K562 (cell line): ENCODE measurements at regions not wholly inside any gene's neighbourhood (a gene's known extent, or its start where the extent isn't known, plus 50 kb on each side); places are given as distances from the start of the nearest gene placed in this dataset.

Experiments used
- ATAC-seq: fragments of 200-7000 bp; cut with Tn5 transposase; 3 replicates; pipeline ENCODE4 v1.9.1; 2020; ENCODE audit warnings: moderate library complexity
- BruUV-seq: library from RNA; stranded (reverse); fragments of 400-500 nt; replicated peaks from 2 replicates; lab custom pipeline; 2021; lab: Mats Ljungman, UMichigan
- CTCF ChIA-PET: fragments of 300-600 bp; formaldehyde crosslinking; extraction: SDS; loops from one replicate; lab custom pipeline; 2021; ENCODE audit warnings: low intra/inter-chr PET ratio; lab: Yijun Ruan, JAX
- POLR2A ChIA-PET: fragments of 300-600, 350-650 bp; sonication (Branson Sonifier 250); formaldehyde crosslinking; extraction: SDS; loops from one replicate; lab custom pipeline; 2021; ENCODE audit warnings: antibody characterized with exemption, inconsistent platforms; lab: Yijun Ruan, JAX
- DNase-seq, 4 experiments: peaks; one replicate each; pipeline versions ENCODE4 v3.0.0 to v3.0.0-alpha.2; 2011 to 2018; ENCODE audit warnings: low spot score in 3 of 4, mixed read lengths in 3 of 4; ENCODE audit errors: extremely low read depth in 1 of 4
- FAIRE-seq: peaks from 2 replicates; lab custom pipeline; 2011; peaks lifted over from hg19 to GRCh38; lab: Jason Lieb, UNC
- H2AFZ ChIP-seq: 2 replicates; pipeline ENCODE4 v1.6.0; 2011; ENCODE audit warnings: low read depth, low read length, control low read depth, inconsistent platforms
- H3K27ac ChIP-seq: fragments of 200-600 bp; 3 replicates; pipeline ENCODE4 v1.8.0; 2011; ENCODE audit warnings: low read depth, mild to moderate bottlenecking, control low read depth, inconsistent platforms, low read length, moderate library complexity, mixed read lengths; ENCODE audit errors: extremely low read depth
- H3K27me3 ChIP-seq, 2 experiments: fragments of 300-600 bp in 1 of 2; 2 replicates in 1 of 2; 3 replicates in 1 of 2; pipeline versions ENCODE4 v1.6.0 to v1.8.0; 2011; ENCODE audit warnings: inconsistent platforms in 2 of 2, low read length in 2 of 2, mild to moderate bottlenecking in 1 of 2, mixed read lengths in 1 of 2, moderate library complexity in 1 of 2; ENCODE audit not compliant: control insufficient read depth in 2 of 2, insufficient read depth in 2 of 2
- H3K36me3 ChIP-seq: fragments of 300-600 bp; 3 replicates; pipeline ENCODE4 v1.8.0; 2011; ENCODE audit warnings: mild to moderate bottlenecking, low read length, inconsistent platforms; ENCODE audit not compliant: control insufficient read depth, insufficient read depth
- H3K4me1 ChIP-seq, 2 experiments: fragments of 200-600 bp in 1 of 2; replicated peaks in 1 of 2; 2 replicates in 1 of 2; 3 replicates in 1 of 2; pipeline versions ENCODE4 v1.5.1 to v1.8.0; 2011; ENCODE audit warnings: inconsistent platforms in 2 of 2, low read length in 2 of 2, mild to moderate bottlenecking in 1 of 2, mixed read lengths in 1 of 2, moderate library complexity in 1 of 2; ENCODE audit not compliant: control insufficient read depth in 2 of 2, insufficient read depth in 2 of 2
- H3K4me2 ChIP-seq: 2 replicates; pipeline ENCODE4 v1.6.1; 2011; ENCODE audit warnings: low read length, control low read depth, inconsistent platforms, mixed read lengths; ENCODE audit not compliant: insufficient read depth
- H3K4me3 ChIP-seq: fragments of 200-600 bp; sonication (generic), shearing (Covaris generic); 2 replicates; pipeline ENCODE4 v1.5.1; 2016; ENCODE audit warnings: control low read depth, inconsistent platforms
- H3K79me2 ChIP-seq: fragments of 200-600 bp; 3 replicates; pipeline ENCODE4 v1.8.0; 2011; ENCODE audit warnings: low read length, inconsistent platforms; ENCODE audit not compliant: control insufficient read depth, insufficient read depth
- H3K9ac ChIP-seq, 2 experiments: 2 replicates each; pipeline versions ENCODE4 v1.6.0 to v1.6.1; 2011; ENCODE audit warnings: low read depth in 2 of 2, low read length in 2 of 2, control low read depth in 1 of 2, inconsistent platforms in 1 of 2, mild to moderate bottlenecking in 1 of 2, mixed read lengths in 1 of 2; ENCODE audit not compliant: insufficient read depth in 1 of 2
- H3K9me1 ChIP-seq: one replicate; pipeline ENCODE4 v1.6.0; 2011; ENCODE audit warnings: inconsistent platforms, mild to moderate bottlenecking, low read length, moderate library complexity; ENCODE audit not compliant: control insufficient read depth, insufficient read depth
- H3K9me3 ChIP-seq: replicated peaks from 2 replicates; pipeline ENCODE4 v1.5.1; 2011; ENCODE audit warnings: low read depth, low read length, inconsistent platforms; ENCODE audit not compliant: control insufficient read depth, insufficient read depth
- H4K20me1 ChIP-seq: replicated peaks from 2 replicates; pipeline ENCODE4 v1.6.1; 2011; ENCODE audit warnings: low read length, inconsistent platforms, mixed read lengths; ENCODE audit not compliant: control insufficient read depth, insufficient read depth
- E2F8 ChIP-seq: fragments of 450-650 bp; IDR thresholded peaks from 2 replicates; pipeline ENCODE4 v1.7.1; 2018; ENCODE audit warnings: mild to moderate bottlenecking, low read depth; ENCODE audit not compliant: partially characterized antibody
- ELF4 ChIP-seq: fragments of 450-650 bp; formaldehyde crosslinking; IDR thresholded peaks from 2 replicates; pipeline ENCODE4 v1.4.0; 2022; ENCODE audit warnings: missing genetic modification characterization
- HCFC1 ChIP-seq: IDR thresholded peaks from 2 replicates; pipeline ENCODE4 v1.6.1; 2012; ENCODE audit warnings: low read depth, low read length, improper control_type of control experiment
- NFRKB ChIP-seq: fragments of 450-650 bp; IDR thresholded peaks from 2 replicates; pipeline ENCODE4 v1.6.1; 2016; ENCODE audit warnings: low read depth
- PCBP2 ChIP-seq: fragments of 200-400 bp; formaldehyde crosslinking; IDR thresholded peaks from 2 replicates; pipeline ENCODE4 v1.6.1; 2018; ENCODE audit warnings: low read length, low read depth, mild to moderate bottlenecking, moderate library complexity; ENCODE audit not compliant: poor library complexity, severe bottlenecking
- PTBP1 ChIP-seq: fragments of 200-400 bp; formaldehyde crosslinking; IDR thresholded peaks from 2 replicates; pipeline ENCODE4 v1.6.1; 2017; ENCODE audit warnings: low read depth, low read length
- RAD51 ChIP-seq: fragments of 450-650 bp; IDR thresholded peaks from 2 replicates; pipeline ENCODE4 v1.7.1; 2016; ENCODE audit warnings: low read depth, mild to moderate bottlenecking, borderline replicate concordance
- RFX5 ChIP-seq: IDR thresholded peaks from 2 replicates; pipeline ENCODE4 v1.6.1; 2011; ENCODE audit warnings: low read depth, mild to moderate bottlenecking, improper control_type of control experiment, low read length
- SMAD1 ChIP-seq: fragments of 150-350 bp; IDR thresholded peaks from 2 replicates; pipeline ENCODE4 v1.6.1; 2014; ENCODE audit warnings: low read length, low read depth; ENCODE audit not compliant: partially characterized antibody
- SPI1 ChIP-seq: IDR thresholded peaks from 2 replicates; pipeline ENCODE4 v1.6.1; 2011; ENCODE audit warnings: low read depth, low read length, control low read depth, borderline replicate concordance
- TFE3 ChIP-seq: fragments of 450-650 bp; formaldehyde crosslinking; IDR thresholded peaks from 2 replicates; pipeline ENCODE4 v1.4.0; 2020; ENCODE audit warnings: mild to moderate bottlenecking, mixed read lengths
- TRIM28 ChIP-seq: fragments of 450-650 bp; IDR thresholded peaks from 2 replicates; pipeline ENCODE4 v1.6.1; 2017
- ZNF184 ChIP-seq: sonication (generic); formaldehyde crosslinking; IDR thresholded peaks from 2 replicates; pipeline ENCODE4 v1.5.0; 2020; ENCODE audit warnings: missing genetic modification reagents
- ZNF347 ChIP-seq: fragments of 450-650 bp; formaldehyde crosslinking; IDR thresholded peaks from 2 replicates; pipeline ENCODE4 v1.4.0; 2020; ENCODE audit warnings: low read depth, mild to moderate bottlenecking, moderate library complexity
- WGBS: fragments of 100-300 bp; shearing (Covaris generic); methylation state at CpG from one replicate; pipeline ENCODE4 v1.1.6; 2016; ENCODE audit warnings: low coverage, mixed read lengths; ENCODE audit not compliant: insufficient coverage; ENCODE audit errors: missing lambda C conversion rate; 5-methylcytosine and 5-hydroxymethylcytosine counted together
- in situ Hi-C: fragments of 300-500 bp; cut with MboI; formaldehyde crosslinking; loops from 4 replicates; pipeline ENCODE4 v1.15.0; 2018; ENCODE audit warnings: inconsistent platforms, mixed read lengths
- intact Hi-C: fragments of 100-400 bp; cut with micrococcal nuclease; formaldehyde crosslinking; loops from 2 replicates; pipeline ENCODE4 v1.14.2; 2022

- DNase-seq (no peak), FAIRE-seq (no peak), ATAC-seq (no peak)
- no peaks in the 10 kb centered on the region for H4K20me1 ChIP-seq
- H3K9me1 ChIP-seq: no peaks in the 10 kb centered on the region
- ChIA-PET CTCF (no interaction called here), POLR2A (no interaction called here)
- H3K27ac ChIP-seq: no peak overlapping the region
- no peak overlapping the region for H2AFZ ChIP-seq
- no peaks in the 10 kb centered on the region for H3K27me3 ChIP-seq
- intact Hi-C loops (no loop called here), in situ Hi-C loops (no loop called here)
- WGBS: 0% methylated on average over 2 of the region's 2 CpGs
- no peaks in the 10 kb centered on the region for H3K36me3 ChIP-seq
- no peaks in the 10 kb centered on the region for H3K79me2 ChIP-seq
- no peak overlapping the region for H3K9ac ChIP-seq
- no peaks in the 10 kb centered on the region for H3K9me3 ChIP-seq
- no peaks in the 10 kb centered on the region for H3K4me1 ChIP-seq
- H3K4me2 ChIP-seq: no peak overlapping the region
- BruUV-seq: no TSS peak
- H3K4me3 ChIP-seq: no peak overlapping the region
- TF ChIP-seq HCFC1 (no peak), SPI1 (no peak)
These were observed 783.3 kb upstream of the SALL3 start for GRCh38 chr18:78196280-78196679.

GRCh38 chr18:78199002-78199401, 780.6 kb upstream of the SALL3 start:
- POLR2A ChIA-PET: no interaction called here

More at GRCh38 chr18:78199002-78199401, 780.6 kb upstream of the SALL3 start:
- TF ChIP-seq SMAD1: no peak
- no peak for TF ChIP-seq E2F8
- TF ChIP-seq NFRKB: no peak
- TF ChIP-seq TRIM28: no peak
- no peak for TF ChIP-seq RFX5
- TF ChIP-seq PCBP2: no peak
- TF ChIP-seq ELF4 (CRISPR knock-in tag): no peak
- no peak for TF ChIP-seq ZNF347 (CRISPR knock-in tag)
- TF ChIP-seq PTBP1: no peak
- TF ChIP-seq RAD51: peak; percentile 37; the same call in 1 of the 2 replicates
- TF ChIP-seq TFE3 (CRISPR knock-in tag): peak; percentile 54
- no peak for TF ChIP-seq ZNF184
- Histone ChIP-seq H3K9me1 (no peaks in the 10 kb centered on the region), H3K9ac (no peak overlapping the region), H3K79me2 (no peaks in the 10 kb centered on the region), H3K27me3 (no peaks in the 10 kb centered on the region), H3K36me3 (no peaks in the 10 kb centered on the region), H4K20me1 (no peaks in the 10 kb centered on the region), H3K9me3 (no peaks in the 10 kb centered on the region), H3K4me1 (no peaks in the 10 kb centered on the region), H2AFZ (no peak overlapping the region), H3K4me2 (no peak overlapping the region), H3K4me3 (no peak overlapping the region), H3K27ac (no peak overlapping the region)
- BruUV-seq: no TSS peak
- DNase-seq (no peak), ATAC-seq (no peak), FAIRE-seq (no peak)
- CTCF ChIA-PET: no interaction called here
- intact Hi-C loops: no loop called here
- 0% methylated on average over 4 of the region's 5 CpGs for WGBS
- in situ Hi-C loops: no loop called here
